Caco-2 (cell line): ENCODE measurements at regions not wholly inside any gene's neighbourhood (a gene's known extent, or its start where the extent isn't known, plus 50 kb on each side); places are given as distances from the start of the nearest gene placed in this dataset.
"Not testable (repeated sequence)": the region's sequence is repeated elsewhere in the genome, so short reads cannot be mapped to it uniquely, and the experiment has no call there.

Experiments used
- BruUV-seq: library from RNA; stranded (reverse); fragments of 400-500 nt; replicated peaks from 2 replicates; lab custom pipeline; 2021; lab: Mats Ljungman, UMichigan
- CTCF ChIA-PET: fragments of 300-600 bp; sonication (Branson Sonifier 250); formaldehyde crosslinking; loops from one replicate; lab custom pipeline; 2022; ENCODE audit warnings: antibody characterized with exemption; lab: Charles Lee
- POLR2A ChIA-PET: fragments of 300-600 bp; sonication (Branson Sonifier 250); formaldehyde crosslinking; loops from one replicate; lab custom pipeline; 2022; ENCODE audit warnings: antibody characterized with exemption; lab: Charles Lee
- DNase-seq, 2 experiments: peaks; one replicate each; pipeline versions ENCODE4 v3.0.0 to v3.0.0-alpha.2; 2020 to 2022
- H3K27me3 ChIP-seq: replicated peaks from 2 replicates; pipeline ENCODE4 v1.6.0; 2011; ENCODE audit warnings: low read length; ENCODE audit not compliant: control insufficient read depth, insufficient read depth
- H3K36me3 ChIP-seq: 2 replicates; pipeline ENCODE4 v1.5.1; 2011; ENCODE audit warnings: low read length; ENCODE audit not compliant: control insufficient read depth, insufficient read depth
- H3K4me1 ChIP-seq: fragments of 250-450 bp; sonication (Bioruptor Pico); 2 replicates; pipeline ENCODE4 v1.5.1; 2020; ENCODE audit warnings: mild to moderate bottlenecking
- H3K4me3 ChIP-seq: 2 replicates; pipeline ENCODE4 v1.5.1; 2011; ENCODE audit warnings: low read depth, mild to moderate bottlenecking, control low read depth, low read length
- H3K9me3 ChIP-seq: fragments of 250-450 bp; sonication (Bioruptor Pico); 2 replicates; pipeline ENCODE4 v1.5.1; 2020; ENCODE audit warnings: mild to moderate bottlenecking, moderate library complexity
- H3K27ac Mint-ChIP-seq: one replicate; pipeline ENCODE4 v1.8.0; 2022; ENCODE audit warnings: mixed read lengths; ENCODE audit not compliant: unreplicated experiment
- H3K27me3 Mint-ChIP-seq: one replicate; pipeline ENCODE4 v1.8.0; 2022; ENCODE audit warnings: mixed read lengths; ENCODE audit not compliant: insufficient read depth, unreplicated experiment
- H3K36me3 Mint-ChIP-seq: one replicate; pipeline ENCODE4 v1.8.0; 2022; ENCODE audit warnings: mild to moderate bottlenecking, mixed read lengths; ENCODE audit not compliant: insufficient read depth, unreplicated experiment
- H3K4me1 Mint-ChIP-seq: one replicate; pipeline ENCODE4 v1.8.0; 2022; ENCODE audit warnings: low read depth, mixed read lengths; ENCODE audit not compliant: unreplicated experiment
- H3K4me3 Mint-ChIP-seq: one replicate; pipeline ENCODE4 v1.8.0; 2022; ENCODE audit warnings: mild to moderate bottlenecking, moderate library complexity, mixed read lengths; ENCODE audit not compliant: unreplicated experiment
- H3K9me3 Mint-ChIP-seq: one replicate; pipeline ENCODE4 v1.8.0; 2022; ENCODE audit warnings: mixed read lengths; ENCODE audit not compliant: unreplicated experiment
- CTCF ChIP-seq, 2 experiments: fragments of 200-600 bp in 1 of 2; IDR thresholded peaks; 1 replicate in 1 of 2; 2 replicates in 1 of 2; pipeline versions ENCODE4 v1.5.1 to v1.8.0; 2011 to 2022; ENCODE audit warnings: antibody characterized with exemption in 1 of 2, control low read depth in 1 of 2, inconsistent platforms in 1 of 2, low read depth in 1 of 2, low read length in 1 of 2, mild to moderate bottlenecking in 1 of 2, moderate library complexity in 1 of 2; ENCODE audit not compliant: insufficient read depth in 1 of 2, severe bottlenecking in 1 of 2, unreplicated experiment in 1 of 2
- intact Hi-C: fragments of 100-400 bp; cut with micrococcal nuclease; formaldehyde crosslinking; loops from one replicate; pipeline ENCODE4 v1.10.0; 2022; ENCODE audit not compliant: unreplicated experiment

- TF ChIP-seq CTCF (IDR thresholded peaks at IDR 0.05; ENCODE audit: insufficient read depth in 1 of 2, low read depth in 1 of 2, low read length in 1 of 2, severe bottlenecking in 1 of 2, unreplicated experiment in 1 of 2): no peak
- no peak for DNase-seq
- H3K27me3 ChIP-seq: no peaks in the 10 kb centered on the region; the same call in 1 of the 2 replicates
- peaks cover 15% of the 10 kb centered on the region for H3K27me3 Mint-ChIP-seq
- no peaks in the 10 kb centered on the region for H3K4me1 ChIP-seq
- H3K4me1 Mint-ChIP-seq: no peaks in the 10 kb centered on the region
- H3K9me3 Mint-ChIP-seq: peaks cover 3% of the 10 kb centered on the region
- H3K36me3 ChIP-seq: no peaks in the 10 kb centered on the region
- H3K27ac Mint-ChIP-seq: no peak overlapping the region
- H3K4me3 ChIP-seq: no peak overlapping the region
- no TSS peak for BruUV-seq
- no peak overlapping the region for H3K4me3 Mint-ChIP-seq
- CTCF ChIA-PET: no interaction called here
- intact Hi-C loops: no loop called here
- H3K36me3 Mint-ChIP-seq: no peaks in the 10 kb centered on the region
- H3K9me3 ChIP-seq: no peaks in the 10 kb centered on the region
- POLR2A ChIA-PET: no interaction called here
Observed at GRCh38 chr2:238614376-238614775, 187.6 kb downstream of the ASB1 start.

GRCh38 chr2:238615187-238615586 is 188.5 kb downstream of the ASB1 start:
- no peaks in the 10 kb centered on the region for H3K9me3 ChIP-seq
- no peaks in the 10 kb centered on the region for H3K4me1 Mint-ChIP-seq
- no peak overlapping the region for H3K4me3 Mint-ChIP-seq
- no peak for TF ChIP-seq CTCF (IDR thresholded peaks at IDR 0.05; ENCODE audit: insufficient read depth in 1 of 2, low read depth in 1 of 2, low read length in 1 of 2, severe bottlenecking in 1 of 2, unreplicated experiment in 1 of 2)
- intact Hi-C loops: no loop called here
- no peaks in the 10 kb centered on the region; the same call in 1 of the 2 replicates for H3K27me3 ChIP-seq
- H3K27me3 Mint-ChIP-seq: peaks cover 17% of the 10 kb centered on the region
- BruUV-seq: no TSS peak
- peaks cover 9% of the 10 kb centered on the region for H3K9me3 Mint-ChIP-seq
- no peak overlapping the region for H3K27ac Mint-ChIP-seq
- H3K4me3 ChIP-seq: no peak overlapping the region
- no peaks in the 10 kb centered on the region for H3K36me3 ChIP-seq
- H3K4me1 ChIP-seq: no peaks in the 10 kb centered on the region
- no peaks in the 10 kb centered on the region for H3K36me3 Mint-ChIP-seq
- ChIA-PET CTCF (no interaction called here), POLR2A (no interaction called here)
- DNase-seq: no peak

- no peak for TF ChIP-seq CTCF (IDR thresholded peaks at IDR 0.05; ENCODE audit: insufficient read depth in 1 of 2, low read depth in 1 of 2, low read length in 1 of 2, severe bottlenecking in 1 of 2, unreplicated experiment in 1 of 2)
- Histone ChIP-seq H3K36me3 (no peaks in the 10 kb centered on the region), H3K27me3 (no peaks in the 10 kb centered on the region; the same call in 1 of the 2 replicates), H3K4me1 (no peaks in the 10 kb centered on the region), H3K9me3 (no peaks in the 10 kb centered on the region), H3K4me3 (no peak overlapping the region)
- DNase-seq: no peak
- Mint-ChIP-seq H3K4me3 (no peak overlapping the region), H3K36me3 (no peaks in the 10 kb centered on the region), H3K27ac (no peak overlapping the region), H3K4me1 (no peaks in the 10 kb centered on the region), H3K27me3 (peaks cover 24% of the 10 kb centered on the region), H3K9me3 (peaks cover 9% of the 10 kb centered on the region)
- POLR2A ChIA-PET: no interaction called here
- no TSS peak for BruUV-seq
- CTCF ChIA-PET: no interaction called here
- intact Hi-C loops: no loop called here
Observed at GRCh38 chr2:238616681-238617080, 190.0 kb downstream of the ASB1 start.

GRCh38 chr2:238618494-238619283 is 192.0 kb downstream of the ASB1 start:
- H3K4me3 ChIP-seq, H3K36me3 ChIP-seq, H3K9me3 ChIP-seq, DNase-seq, H3K27me3 ChIP-seq, H3K4me1 Mint-ChIP-seq, intact Hi-C loops, H3K4me3 Mint-ChIP-seq, POLR2A ChIA-PET, CTCF ChIA-PET, BruUV-seq, H3K4me1 ChIP-seq, H3K36me3 Mint-ChIP-seq, H3K9me3 Mint-ChIP-seq, H3K27ac Mint-ChIP-seq: not testable (repeated sequence)
- H3K27me3 Mint-ChIP-seq: peaks cover 24% of the 10 kb centered on the region
